ENCODE measurements at regions not wholly inside any gene's neighbourhood (a gene's known extent, or its start where the extent isn't known, plus 50 kb on each side); places are given as distances from the start of the nearest gene placed in this dataset.

GRCh38 chr3:98957681-98958080 is 56.2 kb upstream of the DCBLD2 start:
- TF ChIP-seq, protein P1, sequence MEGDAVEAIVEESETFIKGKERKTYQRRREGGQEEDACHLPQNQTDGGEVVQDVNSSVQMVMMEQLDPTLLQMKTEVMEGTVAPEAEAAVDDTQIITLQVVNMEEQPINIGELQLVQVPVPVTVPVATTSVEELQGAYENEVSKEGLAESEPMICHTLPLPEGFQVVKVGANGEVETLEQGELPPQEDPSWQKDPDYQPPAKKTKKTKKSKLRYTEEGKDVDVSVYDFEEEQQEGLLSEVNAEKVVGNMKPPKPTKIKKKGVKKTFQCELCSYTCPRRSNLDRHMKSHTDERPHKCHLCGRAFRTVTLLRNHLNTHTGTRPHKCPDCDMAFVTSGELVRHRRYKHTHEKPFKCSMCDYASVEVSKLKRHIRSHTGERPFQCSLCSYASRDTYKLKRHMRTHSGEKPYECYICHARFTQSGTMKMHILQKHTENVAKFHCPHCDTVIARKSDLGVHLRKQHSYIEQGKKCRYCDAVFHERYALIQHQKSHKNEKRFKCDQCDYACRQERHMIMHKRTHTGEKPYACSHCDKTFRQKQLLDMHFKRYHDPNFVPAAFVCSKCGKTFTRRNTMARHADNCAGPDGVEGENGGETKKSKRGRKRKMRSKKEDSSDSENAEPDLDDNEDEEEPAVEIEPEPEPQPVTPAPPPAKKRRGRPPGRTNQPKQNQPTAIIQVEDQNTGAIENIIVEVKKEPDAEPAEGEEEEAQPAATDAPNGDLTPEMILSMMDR (IDR thresholded peaks at IDR 0.05): no peak
- no peak for TF ChIP-seq POLR2A (IDR thresholded peaks at IDR 0.05)
